ENCODE measurements at regions not wholly inside any gene's neighbourhood (a gene's known extent, or its start where the extent isn't known, plus 50 kb on each side); places are given as distances from the start of the nearest gene placed in this dataset.
"Not testable (repeated sequence)": the region's sequence is repeated elsewhere in the genome, so short reads cannot be mapped to it uniquely, and the experiment has no call there.

- TF ChIP-seq POLR2A (IDR thresholded peaks at IDR 0.05) (no peak), CTCF (IDR thresholded peaks at IDR 0.05) (no peak)
- no peaks in the 10 kb centered on the region for H3K27me3 ChIP-seq
- ATAC-seq (no peak), DNase-seq (no peak)
- no peak overlapping the region for H3K4me3 ChIP-seq
- intact Hi-C loops (cut with DNase I), result no loop called here
- no peak overlapping the region for H3K27ac ChIP-seq
- H3K36me3 ChIP-seq (replicated peaks in 1 of 2; ENCODE audit: insufficient read depth in 1 of 2, low read depth in 2 of 2), result no peaks in the 10 kb centered on the region
- no peaks in the 10 kb centered on the region for H3K4me1 ChIP-seq
- WGBS, 2 donors, result 56 to 73% methylated on average over 5 of the region's 5 CpGs
- no peaks in the 10 kb centered on the region for H3K9me3 ChIP-seq
Observed at GRCh38 chr13:87333599-87333998, 337.6 kb upstream of the SLITRK5 start.

- intact Hi-C loops (cut with DNase I), result no loop called here
- Histone ChIP-seq H3K36me3 (replicated peaks in 1 of 2; ENCODE audit: insufficient read depth in 1 of 2, low read depth in 2 of 2) (no peaks in the 10 kb centered on the region), H3K27ac (no peak overlapping the region), H3K9me3 (no peaks in the 10 kb centered on the region), H3K4me1 (no peaks in the 10 kb centered on the region), H3K4me3 (no peak overlapping the region), H3K27me3 (no peaks in the 10 kb centered on the region)
- no peak for ATAC-seq
- DNase-seq, result no peak
- WGBS, 2 donors, result 78 to 83% methylated on average over 8 of the region's 8 CpGs
- TF ChIP-seq CTCF (IDR thresholded peaks at IDR 0.05), result no peak
- TF ChIP-seq POLR2A (IDR thresholded peaks at IDR 0.05), result no peak
Observed at GRCh38 chr13:87334176-87334575, 337.0 kb upstream of the SLITRK5 start.

GRCh38 chr13:87336346-87336889 lies 334.8 kb upstream of the SLITRK5 start:
- intact Hi-C loops (cut with DNase I); H3K36me3 ChIP-seq (replicated peaks in 1 of 2; ENCODE audit: insufficient read depth in 1 of 2, low read depth in 2 of 2); H3K27ac ChIP-seq; H3K4me3 ChIP-seq; H3K4me1 ChIP-seq; H3K9me3 ChIP-seq; DNase-seq; ATAC-seq; H3K27me3 ChIP-seq: not testable (repeated sequence)
- WGBS, 2 donors, result 53 to 57% methylated on average over 8 of the region's 8 CpGs

- 49 to 53% methylated on average over 2 of the region's 2 CpGs for WGBS, 2 donors
- no peak overlapping the region for H3K4me3 ChIP-seq
- no peaks in the 10 kb centered on the region for H3K9me3 ChIP-seq
- intact Hi-C loops (cut with DNase I), result no loop called here
- no peak for TF ChIP-seq CTCF (IDR thresholded peaks at IDR 0.05)
- no peak for TF ChIP-seq POLR2A (IDR thresholded peaks at IDR 0.05)
- DNase-seq (no peak), ATAC-seq (no peak)
- H3K27ac ChIP-seq, result no peak overlapping the region
- H3K4me1 ChIP-seq, result no peaks in the 10 kb centered on the region
- no peaks in the 10 kb centered on the region for H3K27me3 ChIP-seq
- no peaks in the 10 kb centered on the region for H3K36me3 ChIP-seq (replicated peaks in 1 of 2; ENCODE audit: insufficient read depth in 1 of 2, low read depth in 2 of 2)
Observed at GRCh38 chr13:87344176-87344575, 327.0 kb upstream of the SLITRK5 start.

- no peak for TF ChIP-seq CTCF (IDR thresholded peaks at IDR 0.05)
- no peak for TF ChIP-seq POLR2A (IDR thresholded peaks at IDR 0.05)
Observed at GRCh38 chr13:87355451-87355850, 315.7 kb upstream of the SLITRK5 start.

More at GRCh38 chr13:87355451-87355850, 315.7 kb upstream of the SLITRK5 start:
- Histone ChIP-seq H3K9me3 (no peaks in the 10 kb centered on the region), H3K4me3 (no peak overlapping the region), H3K4me1 (no peaks in the 10 kb centered on the region), H3K27ac (no peak overlapping the region), H3K36me3 (replicated peaks in 1 of 2; ENCODE audit: insufficient read depth in 1 of 2, low read depth in 2 of 2) (no peaks in the 10 kb centered on the region), H3K27me3 (no peaks in the 10 kb centered on the region)
- ATAC-seq (no peak), DNase-seq (no peak)
- intact Hi-C loops (cut with DNase I), result no loop called here
- WGBS, 2 donors, result 62 to 78% methylated on average over 5 to 6 of the region's 6 CpGs

Data from body of pancreas (tissue), 4 donors.